IPS DF 19.7 (cell line): ENCODE measurements at regions not wholly inside any gene's neighbourhood (a gene's known extent, or its start where the extent isn't known, plus 50 kb on each side); places are given as distances from the start of the nearest gene placed in this dataset.
"Not testable (repeated sequence)": the region's sequence is repeated elsewhere in the genome, so short reads cannot be mapped to it uniquely, and the experiment has no call there.

Source experiments
- DNase-seq: peaks from one replicate; pipeline ENCODE4 v3.0.0-alpha.2; 2013; ENCODE audit warnings: low read depth, low spot score

DNA sequence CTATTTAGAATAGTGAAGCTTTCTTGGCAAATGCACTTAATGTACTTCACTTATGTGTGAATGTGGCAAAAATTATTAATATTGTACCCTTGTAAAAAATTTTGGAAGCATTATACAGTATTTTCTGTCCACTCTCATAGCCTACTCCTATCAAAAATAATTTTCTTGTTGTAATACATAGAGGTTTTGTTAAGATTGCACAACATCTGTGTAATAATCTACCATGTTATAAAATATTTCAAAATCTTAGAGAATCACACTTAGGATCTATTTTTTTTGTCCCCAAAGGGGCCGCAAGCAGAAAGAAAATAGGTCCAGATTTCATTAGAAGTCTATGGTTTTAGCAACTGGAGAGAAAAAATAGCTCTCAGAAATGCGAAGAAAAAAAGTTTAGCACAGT is 945.9 kb downstream of the CDH18 start:
- DNase-seq = no peak

DNA sequence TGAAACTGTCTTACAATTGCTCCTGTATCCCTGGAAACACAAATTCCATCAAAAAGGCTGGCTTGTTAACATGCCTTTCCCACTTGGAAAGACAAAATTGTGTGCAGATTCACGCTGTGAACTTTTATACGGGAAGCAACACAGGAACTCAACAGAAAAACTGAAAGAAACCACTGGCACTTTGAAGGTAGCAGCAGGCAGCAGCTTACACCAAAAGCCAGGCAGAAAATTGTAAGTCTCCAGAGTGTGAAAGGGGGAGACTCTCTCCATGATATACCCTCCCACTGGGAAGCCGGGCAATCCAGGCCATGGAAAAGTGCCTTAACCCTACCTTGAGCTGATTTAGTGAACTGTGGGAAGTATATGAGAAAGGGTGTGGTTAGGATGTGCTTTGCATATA is 943.7 kb downstream of the CDH18 start:
- no peak for DNase-seq

DNA sequence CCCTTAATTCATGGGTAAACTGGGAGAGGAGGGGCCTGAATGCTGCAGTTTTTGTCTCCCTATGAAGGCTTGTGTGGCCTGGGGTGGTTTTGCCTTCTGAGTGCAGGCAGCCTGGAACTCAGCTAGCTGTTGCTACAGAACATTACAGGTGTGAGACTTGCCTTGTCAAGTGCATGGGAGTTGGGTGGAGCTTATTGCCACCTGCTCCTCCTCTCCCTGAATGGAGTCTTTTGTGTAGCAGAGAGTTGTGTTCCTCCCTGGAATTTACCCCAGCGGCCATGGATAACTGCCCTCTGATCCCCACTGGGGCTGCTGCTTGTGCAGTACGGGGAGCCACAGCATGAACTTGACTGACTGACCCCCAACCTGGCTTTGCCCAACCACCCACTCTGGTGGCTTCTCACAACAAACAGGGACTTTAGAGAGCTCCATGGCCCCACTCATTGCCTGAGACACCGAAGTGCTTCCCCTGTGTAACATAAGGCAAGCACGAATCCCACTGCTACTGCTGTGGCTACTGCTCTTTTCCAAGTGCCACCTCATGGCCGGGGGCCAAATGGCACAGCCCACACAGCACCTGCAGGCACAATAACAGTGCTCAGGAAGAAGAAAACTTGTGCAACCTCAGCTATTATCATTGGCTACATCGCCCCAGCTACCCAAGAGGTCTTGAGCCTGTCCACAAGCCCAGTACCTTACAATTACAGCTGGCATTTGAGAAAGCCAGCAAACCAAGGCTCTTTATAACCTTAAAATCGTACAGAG is 942.9 kb downstream of the CDH18 start:
- no peak for DNase-seq

DNA sequence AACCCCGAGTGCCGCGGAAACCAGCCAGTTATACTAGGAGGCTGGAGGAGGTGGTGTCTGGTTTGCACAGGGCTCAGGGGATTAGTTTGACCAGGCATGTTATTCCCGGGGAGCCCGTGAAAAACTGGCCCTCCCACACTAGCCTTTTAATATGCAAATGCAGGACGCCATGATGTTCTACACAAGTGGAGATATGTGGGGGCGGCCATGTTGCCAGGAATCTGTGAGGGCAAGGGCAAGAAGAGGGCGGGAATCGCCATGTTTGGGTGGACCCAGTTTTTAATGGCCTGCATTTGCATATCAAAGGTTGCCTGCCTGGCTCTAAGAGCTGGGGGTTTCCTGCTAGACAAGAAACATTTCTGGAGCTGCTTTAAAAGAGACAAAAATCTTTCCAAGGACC is 940.7 kb downstream of the CDH18 start:
- DNase-seq = no peak

DNA sequence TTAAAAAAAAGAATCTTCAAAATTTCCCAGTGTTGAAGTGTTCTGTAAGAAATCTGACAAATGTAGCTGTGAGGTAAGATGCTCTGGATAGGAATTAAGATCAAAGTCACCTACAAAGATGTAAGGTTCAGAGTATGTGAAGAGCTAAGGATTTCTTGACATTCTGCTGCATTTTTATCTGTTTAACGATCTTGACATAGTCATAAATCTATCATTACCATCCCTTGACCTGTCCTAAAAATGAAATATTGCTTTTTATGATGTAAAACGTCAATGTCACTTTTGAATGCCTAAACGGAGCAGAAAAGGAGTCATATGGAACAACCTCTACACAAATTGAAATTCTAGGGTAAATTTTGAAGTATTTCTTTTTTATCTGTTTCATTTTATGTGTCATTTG is 939.3 kb downstream of the CDH18 start:
- DNase-seq = no peak

DNA sequence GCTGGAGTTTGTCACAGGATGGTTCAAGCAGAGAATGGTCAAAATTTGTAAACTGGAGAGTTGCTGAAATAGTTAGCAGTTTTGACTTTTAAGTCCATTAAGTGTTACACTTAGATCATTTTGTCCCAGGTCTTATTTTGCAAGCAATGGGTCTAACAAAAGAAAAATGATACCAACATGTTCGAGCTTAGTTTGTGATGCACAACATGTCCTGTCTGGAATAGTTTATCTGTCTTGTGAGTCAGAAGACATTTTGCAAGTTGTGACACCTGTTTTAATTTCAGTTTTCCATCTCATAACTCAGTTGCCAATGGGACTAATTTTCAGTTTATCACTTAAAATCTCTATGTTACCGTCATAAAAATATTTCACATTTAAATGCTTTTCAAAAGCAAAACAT is 929.8 kb downstream of the CDH18 start:
- DNase-seq = no peak

DNA sequence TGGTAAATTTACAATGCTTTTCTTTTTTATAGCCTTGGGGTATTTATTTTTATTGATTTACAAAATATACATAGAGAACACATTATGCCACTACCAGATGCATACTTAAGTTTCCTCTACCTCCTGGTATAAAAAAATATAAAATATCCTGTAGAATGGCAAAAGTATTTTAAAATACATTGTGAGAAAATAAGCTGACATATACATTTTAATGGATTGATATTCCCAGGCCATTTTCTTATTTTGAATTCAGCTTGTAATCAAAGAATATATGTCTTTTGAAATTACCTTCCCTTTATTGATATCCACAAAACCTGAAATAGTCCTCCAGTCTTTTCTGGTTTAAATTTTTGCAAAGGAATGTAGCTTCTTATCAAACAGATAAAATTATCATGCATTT is 923.9 kb downstream of the CDH18 start:
- no peak for DNase-seq

DNA sequence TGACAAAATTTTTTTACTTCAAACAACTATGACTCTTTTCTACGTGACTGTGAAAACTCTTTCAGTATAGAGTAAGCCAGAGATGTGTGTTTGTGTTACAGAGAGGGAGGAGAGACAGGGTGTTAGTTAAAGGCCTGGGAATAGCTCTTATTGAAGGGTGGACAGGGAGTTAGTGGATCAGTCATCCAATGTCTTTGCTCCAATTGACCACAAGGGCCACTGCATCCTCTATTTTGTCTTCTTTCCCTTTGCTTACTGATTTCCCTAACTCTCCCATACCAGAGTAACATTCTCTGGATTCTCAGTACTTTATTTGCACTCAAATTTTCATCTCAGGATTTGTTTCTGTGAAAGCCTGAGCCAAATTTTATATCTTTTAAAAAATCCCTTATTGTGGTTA is 920.3 kb downstream of the CDH18 start:
- DNase-seq = no peak

DNA sequence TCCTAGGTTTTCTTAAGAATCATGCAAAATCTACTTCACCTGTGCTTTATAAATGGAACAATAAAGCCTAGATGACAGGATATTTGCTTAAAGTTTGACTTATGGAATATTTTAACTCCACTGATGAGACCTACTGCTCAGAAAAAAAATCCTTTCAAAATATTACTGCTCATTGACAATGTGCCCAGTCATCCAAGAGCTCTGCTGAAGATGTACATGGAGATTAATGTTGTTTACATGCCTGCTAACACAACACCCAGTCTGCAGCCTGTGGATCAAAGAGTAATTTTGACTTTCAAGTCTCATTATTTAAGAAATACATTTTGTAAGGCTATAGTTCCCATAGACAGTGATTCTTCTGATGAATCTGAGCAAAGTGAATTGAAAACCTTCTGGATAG is 889.6 kb downstream of the CDH18 start:
- DNase-seq = no peak

DNA sequence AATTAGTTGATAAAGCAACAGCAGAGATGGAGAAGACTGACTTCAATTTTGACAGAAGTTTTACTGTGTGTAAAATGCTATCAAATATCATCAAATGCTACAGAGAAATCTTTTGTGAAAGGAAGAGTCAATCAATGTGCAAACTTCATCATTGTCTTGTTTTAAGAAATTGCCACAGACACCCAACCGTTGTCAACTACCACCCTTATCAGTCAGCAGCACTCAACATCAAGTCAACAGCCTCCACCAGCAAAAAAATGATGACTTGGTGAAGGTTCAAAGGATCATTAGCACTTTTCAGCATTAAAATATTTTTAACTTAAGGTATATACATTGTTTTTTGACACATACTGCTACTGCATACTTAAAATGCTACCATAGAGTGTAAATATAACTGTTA is 888.8 kb downstream of the CDH18 start:
- no peak for DNase-seq

DNA sequence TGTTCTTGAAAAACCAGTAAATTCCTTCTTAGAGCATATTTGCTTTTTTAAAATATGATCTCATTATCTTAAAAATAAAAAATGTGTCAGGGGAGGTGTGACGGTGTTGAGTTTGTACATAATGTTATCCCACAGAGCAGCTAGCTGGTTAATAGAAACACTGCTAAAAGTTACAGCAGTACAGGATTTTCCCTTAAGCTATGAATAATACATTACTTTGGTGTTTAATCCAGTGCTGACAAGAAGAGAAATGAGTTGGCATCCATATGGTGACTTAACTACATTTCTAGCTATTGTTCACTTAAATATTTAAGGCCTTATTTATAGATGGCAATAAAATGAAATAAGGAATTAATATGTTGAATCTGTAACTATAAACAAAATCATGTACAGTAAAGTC is 883.1 kb downstream of the CDH18 start:
- no peak for DNase-seq

DNA sequence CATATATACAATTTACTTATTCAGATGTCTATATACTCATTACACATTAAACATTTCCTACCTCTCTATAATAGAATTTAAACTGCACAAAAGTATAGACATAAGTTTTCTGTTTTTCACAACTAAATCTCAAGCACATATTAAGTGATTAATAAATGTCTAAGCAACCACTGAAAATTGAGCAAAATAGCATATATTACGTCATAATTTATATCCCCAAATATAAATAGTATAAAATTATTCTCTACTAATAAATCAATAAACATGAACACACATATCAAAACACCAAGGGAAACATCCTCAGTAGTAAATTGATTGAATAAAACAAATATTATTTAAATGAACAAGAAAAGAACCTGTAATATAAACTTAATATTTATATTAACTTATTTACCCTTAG is 865.1 kb downstream of the CDH18 start:
- no peak for DNase-seq

DNA sequence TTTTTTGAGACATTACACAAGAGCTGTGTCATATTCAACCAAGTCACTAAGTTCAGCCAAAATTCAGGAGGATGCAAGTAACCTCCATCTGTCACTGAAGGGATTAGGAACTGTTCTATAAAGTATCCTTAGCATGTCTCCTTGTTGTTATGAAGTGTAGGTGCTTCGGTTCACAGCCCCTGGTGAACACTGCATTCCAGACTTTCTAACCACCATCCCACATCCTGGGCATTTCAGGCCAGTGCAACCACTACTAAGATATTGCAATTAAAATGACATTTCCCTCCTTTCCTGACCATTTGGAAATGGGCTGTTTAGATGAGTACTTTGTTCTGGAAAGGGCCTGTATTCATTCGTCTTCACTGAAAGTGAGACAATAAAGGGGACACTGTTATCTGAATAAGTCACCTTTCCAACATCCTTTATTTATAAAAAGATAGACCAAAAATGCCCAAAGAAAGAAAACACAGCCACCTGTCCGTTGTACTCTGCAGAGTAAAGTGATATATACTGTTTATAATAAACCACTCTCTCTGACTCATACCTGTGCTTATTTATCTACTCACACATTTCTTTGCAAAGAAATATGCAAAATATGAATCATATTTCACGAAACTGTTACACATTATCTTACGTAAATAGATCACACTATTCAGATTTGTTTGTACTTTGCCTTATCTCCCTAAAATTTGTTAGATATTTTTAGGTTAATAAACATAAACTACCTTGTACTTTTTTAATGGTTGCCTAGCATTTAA is 861.9 kb downstream of the CDH18 start:
- DNase-seq = no peak

DNA sequence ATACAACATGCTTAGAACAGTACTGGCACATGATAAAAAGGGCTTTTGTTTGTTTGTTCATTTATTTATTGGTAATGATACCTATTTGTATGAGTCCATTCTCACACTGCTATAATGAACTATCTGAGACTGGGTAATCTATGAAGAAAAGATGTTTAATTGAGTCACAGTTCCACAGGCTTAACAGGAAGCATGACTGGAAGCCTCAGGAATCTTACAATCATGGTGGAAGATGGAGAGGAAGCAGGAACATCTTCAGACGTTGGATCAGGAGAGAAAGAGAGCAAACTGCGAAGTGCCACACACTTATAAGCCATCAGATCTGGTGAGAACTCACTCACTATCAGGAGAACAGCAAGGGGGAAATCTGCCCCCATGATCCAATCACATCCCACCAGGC is 847.7 kb downstream of the CDH18 start:
- no peak for DNase-seq

DNA sequence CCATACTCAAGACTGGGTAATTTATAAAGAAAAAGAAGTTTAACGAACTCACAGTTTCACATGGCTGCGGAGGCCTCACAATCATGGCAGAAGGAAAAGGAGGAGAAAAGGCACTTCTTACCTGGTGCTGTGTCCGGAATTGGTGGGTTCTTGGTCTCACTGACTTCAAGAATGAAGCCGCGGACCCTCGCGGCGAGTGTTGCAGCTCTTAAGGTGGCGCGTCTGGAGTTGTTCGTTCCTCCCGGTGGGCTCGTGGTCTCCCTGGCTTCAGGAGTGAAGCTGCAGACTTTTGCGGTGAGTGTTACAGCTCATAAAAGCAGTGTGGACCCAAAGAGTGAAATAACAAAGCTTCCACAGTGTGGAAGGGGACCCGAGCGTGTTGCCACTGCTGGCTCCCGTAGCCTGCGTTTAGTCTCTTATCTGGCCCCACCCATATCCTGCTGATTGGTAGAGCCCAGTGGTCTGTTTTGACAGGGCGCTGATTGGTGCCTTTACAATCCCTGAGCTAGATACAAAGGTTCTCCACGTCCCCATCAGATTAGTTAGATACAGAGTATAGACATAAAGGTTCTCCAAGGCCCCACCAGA is 846.0 kb downstream of the CDH18 start:
- not testable (repeated sequence) for DNase-seq

DNA sequence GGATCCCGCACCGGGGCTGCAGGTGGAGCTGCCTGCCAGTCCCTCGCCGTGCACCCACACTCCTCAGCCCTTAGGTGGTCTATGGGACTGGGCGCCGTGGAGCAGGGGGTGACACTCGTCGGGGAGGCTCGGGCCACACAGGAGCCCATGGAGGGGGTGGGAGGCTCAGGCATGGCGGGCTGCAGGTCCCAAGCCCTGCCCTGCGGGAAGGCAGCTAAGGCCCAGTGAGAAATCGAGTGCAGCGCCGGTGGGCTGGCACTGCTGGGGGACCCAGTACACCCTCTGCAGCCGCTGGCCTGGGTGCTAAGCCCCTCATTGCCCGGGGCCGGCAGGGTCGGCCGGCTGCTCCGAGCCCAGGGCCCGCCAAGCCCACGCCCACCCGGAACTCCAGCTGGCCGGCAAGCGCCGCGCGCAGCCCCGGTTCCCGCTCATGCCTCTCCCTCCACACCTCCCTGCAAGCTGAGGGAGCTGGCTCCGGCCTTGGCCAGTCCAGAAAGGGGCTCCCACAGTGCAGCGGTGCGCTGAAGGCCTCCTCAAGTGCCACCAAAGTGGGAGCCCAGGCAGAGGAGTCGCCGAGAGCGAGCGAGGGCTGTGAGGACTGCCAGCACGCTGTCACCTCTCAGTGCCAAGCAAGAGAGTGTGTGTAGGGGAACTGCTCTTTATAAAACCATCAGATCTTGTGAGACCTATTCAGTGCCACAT is 845.1 kb downstream of the CDH18 start:
- not testable (repeated sequence) for DNase-seq

DNA sequence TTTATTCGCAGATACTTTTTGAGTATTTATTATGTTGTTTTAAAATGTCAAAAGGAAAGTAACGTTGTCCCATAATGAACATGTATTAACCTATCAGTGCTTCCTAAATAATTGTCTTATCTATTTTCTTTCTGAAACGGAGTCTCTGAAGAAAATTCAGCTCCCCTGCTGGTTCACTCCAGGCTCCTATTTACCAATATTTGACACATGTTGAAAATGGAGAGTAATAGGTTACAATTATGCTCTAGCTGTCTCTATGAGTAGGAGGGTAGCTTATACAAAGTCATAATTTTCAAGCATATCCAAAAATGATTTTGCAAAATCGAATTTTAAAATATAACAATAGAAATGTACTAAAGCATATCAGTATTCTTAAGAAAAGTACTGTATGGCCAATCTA is 844.1 kb downstream of the CDH18 start:
- DNase-seq = no peak

DNA sequence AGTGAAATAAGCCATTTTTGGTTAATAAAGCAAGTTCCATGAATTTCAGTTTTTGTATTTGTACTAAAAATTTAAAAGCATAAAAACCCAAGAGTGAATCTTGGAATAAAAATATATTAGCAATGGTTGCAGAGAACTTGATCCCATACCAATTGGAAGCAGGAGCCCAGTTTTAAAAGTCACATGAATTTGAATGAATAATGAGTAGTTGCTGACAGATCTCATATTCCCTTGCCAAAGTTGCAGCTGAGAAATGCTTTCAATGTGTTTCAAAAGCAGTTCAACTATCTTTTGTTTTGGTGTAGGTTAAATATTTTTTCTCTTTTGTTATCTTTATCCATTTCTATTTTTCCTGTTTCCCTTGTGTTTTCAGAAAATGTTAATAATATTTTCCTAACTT is 818.6 kb downstream of the CDH18 start:
- DNase-seq = no peak

DNA sequence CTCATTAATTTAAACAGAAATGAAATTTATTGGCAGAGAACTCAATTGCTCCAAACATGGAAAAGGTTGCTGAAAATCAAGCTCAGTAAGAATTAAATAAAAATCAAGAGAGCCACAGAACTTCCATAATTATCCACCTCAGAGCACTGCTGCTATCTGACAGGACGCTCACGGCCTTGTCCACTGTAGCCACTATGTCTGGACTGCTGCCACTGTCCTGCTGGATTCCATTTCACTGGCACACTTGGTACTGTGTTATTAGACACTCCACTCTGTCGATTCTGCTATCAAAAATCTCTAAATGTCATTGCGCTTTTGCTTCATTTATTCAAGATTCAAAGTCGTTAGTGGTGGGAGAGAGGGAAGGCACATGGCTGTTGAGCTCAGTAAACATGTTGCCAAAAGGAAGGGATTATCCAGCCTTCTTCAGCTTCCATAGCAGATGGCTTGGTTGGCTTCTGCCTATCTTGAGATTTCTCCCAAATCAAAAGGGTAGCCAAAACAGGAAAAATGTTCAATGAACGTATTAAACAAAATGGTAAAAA is 815.0 kb downstream of the CDH18 start:
- no peak for DNase-seq

DNA sequence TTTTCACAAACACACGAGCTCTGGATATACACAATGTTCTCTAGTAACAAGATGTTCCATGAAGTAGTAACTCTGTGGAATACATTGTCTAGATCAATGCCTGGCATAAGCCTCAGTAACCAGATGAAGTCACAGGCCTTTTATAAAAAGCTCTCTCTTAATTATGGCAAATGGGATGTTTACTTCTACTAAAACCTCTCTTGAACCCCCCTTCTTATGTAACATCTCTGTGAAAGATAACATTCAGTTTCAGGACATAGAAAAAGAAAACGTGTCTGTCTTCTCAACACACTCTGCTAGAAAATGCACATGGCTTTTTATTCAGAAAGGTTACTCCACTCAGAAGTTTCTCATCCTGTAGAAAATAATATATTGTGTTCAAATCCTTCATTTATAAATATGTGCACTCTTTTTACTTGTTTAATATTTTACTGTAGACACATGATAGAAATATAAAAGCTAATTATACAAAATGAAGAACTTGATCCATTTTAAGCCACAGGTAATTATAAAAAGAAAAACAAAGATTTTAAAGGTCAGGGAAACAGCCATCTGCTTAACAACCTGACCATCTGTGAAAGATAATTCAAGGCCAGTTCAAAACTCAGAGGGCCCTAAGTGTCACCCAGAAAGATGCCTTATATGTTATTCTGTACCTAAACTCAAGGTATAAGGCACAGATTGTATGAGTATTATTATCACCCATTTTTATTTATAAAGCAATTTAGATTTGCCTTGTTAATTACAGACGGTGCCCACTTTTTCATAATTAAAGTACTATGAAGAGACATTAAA is 812.0 kb downstream of the CDH18 start:
- DNase-seq = no peak

DNA sequence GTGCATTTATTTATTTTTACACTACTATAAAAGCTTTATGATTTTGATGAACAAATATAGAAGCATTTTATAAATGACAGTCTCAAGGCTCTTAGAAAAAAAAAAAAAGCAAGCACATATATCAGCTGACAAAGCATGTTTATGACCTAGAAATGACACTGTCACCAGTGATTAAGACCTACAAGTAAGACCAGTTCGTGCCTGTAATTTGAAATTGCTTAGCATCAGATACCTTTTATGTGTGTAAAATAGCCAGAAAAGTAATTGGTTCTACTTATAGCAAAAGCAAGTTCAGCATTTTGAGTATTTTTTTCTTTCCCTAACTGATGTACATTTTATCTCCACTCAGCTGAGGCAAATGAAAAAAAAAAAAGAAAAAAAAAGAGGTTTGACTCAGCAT is 808.4 kb downstream of the CDH18 start:
- no peak for DNase-seq
